ENCODE measurements at regions not wholly inside any gene's neighbourhood (a gene's known extent, or its start where the extent isn't known, plus 50 kb on each side); places are given as distances from the start of the nearest gene placed in this dataset.
"Not testable (repeated sequence)": the region's sequence is repeated elsewhere in the genome, so short reads cannot be mapped to it uniquely, and the experiment has no call there.

GRCh38 chr2:78260861-78261260 lies 738.7 kb upstream of the LRRTM4 start:
- no peaks in the 10 kb centered on the region for H3K36me3 ChIP-seq (ENCODE audit: control insufficient read depth in 1 of 2, insufficient read depth in 2 of 2, low read length in 2 of 2)
- no peak overlapping the region for H3K4me2 ChIP-seq (ENCODE audit: low read length)
- no peak overlapping the region for H3K9ac ChIP-seq (ENCODE audit: low read length)
- H3K79me2 ChIP-seq (ENCODE audit: control insufficient read depth, insufficient read depth, low read length, poor library complexity) = no peaks in the 10 kb centered on the region
- H2BK120ac ChIP-seq (ENCODE audit: insufficient read depth, low read length, poor library complexity) = no peak overlapping the region
- no peaks in the 10 kb centered on the region for H3K79me1 ChIP-seq (ENCODE audit: low read length)
- H4K12ac ChIP-seq (ENCODE audit: low read depth, low read length) = no peak overlapping the region
- H2BK5ac ChIP-seq (ENCODE audit: low read depth, low read length, poor library complexity) = no peak overlapping the region
- H3K9me3 ChIP-seq (ENCODE audit: insufficient read depth, low read depth, low read length) = no peaks in the 10 kb centered on the region
- H2BK12ac ChIP-seq (ENCODE audit: low read length) = no peak overlapping the region
- no peak overlapping the region for H3K23ac ChIP-seq (ENCODE audit: low read length)
- no peak overlapping the region for H3K27ac ChIP-seq (ENCODE audit: low read depth, low read length)
- H3K4ac ChIP-seq (ENCODE audit: low read depth, low read length) = no peak overlapping the region
- H3K27me3 ChIP-seq (ENCODE audit: insufficient read depth, low read length) = no peaks in the 10 kb centered on the region
- no peak overlapping the region for H3K4me3 ChIP-seq (ENCODE audit: low read depth, low read length)
- no peak overlapping the region for H3K18ac ChIP-seq (ENCODE audit: low read length)
- no peak overlapping the region for H4K8ac ChIP-seq (ENCODE audit: low read depth, low read length)
- H2AK5ac ChIP-seq (ENCODE audit: low read length) = no peak overlapping the region
- H2AFZ ChIP-seq (ENCODE audit: insufficient read depth, low read length, poor library complexity) = no peak overlapping the region
- H3K14ac ChIP-seq (ENCODE audit: low read length) = no peak overlapping the region
- no peak overlapping the region for H4K91ac ChIP-seq (ENCODE audit: low read depth, low read length)
- H3K4me1 ChIP-seq (ENCODE audit: control insufficient read depth in 1 of 2, insufficient read depth in 2 of 2, low read length in 2 of 2) = no peaks in the 10 kb centered on the region
- no CpG with 5 or more reads among the region's 2 CpGs for WGBS (ENCODE audit: extremely low coverage, insufficient coverage, insufficient read length)
- DNase-seq = no peak

GRCh38 chr2:78261454-78261853 lies 739.3 kb upstream of the LRRTM4 start:
- no peak overlapping the region for H3K27ac ChIP-seq (ENCODE audit: low read depth, low read length)
- H3K79me2 ChIP-seq (ENCODE audit: control insufficient read depth, insufficient read depth, low read length, poor library complexity) = no peaks in the 10 kb centered on the region
- no peaks in the 10 kb centered on the region for H3K79me1 ChIP-seq (ENCODE audit: low read length)
- H2AFZ ChIP-seq (ENCODE audit: insufficient read depth, low read length, poor library complexity) = no peak overlapping the region
- H3K9me3 ChIP-seq (ENCODE audit: insufficient read depth, low read depth, low read length) = no peaks in the 10 kb centered on the region
- H3K18ac ChIP-seq (ENCODE audit: low read length) = no peak overlapping the region
- no peak overlapping the region for H3K4me2 ChIP-seq (ENCODE audit: low read length)
- H3K4ac ChIP-seq (ENCODE audit: low read depth, low read length) = no peak overlapping the region
- H3K14ac ChIP-seq (ENCODE audit: low read length) = no peak overlapping the region
- no peak overlapping the region for H2BK120ac ChIP-seq (ENCODE audit: insufficient read depth, low read length, poor library complexity)
- H3K4me1 ChIP-seq (ENCODE audit: control insufficient read depth in 1 of 2, insufficient read depth in 2 of 2, low read length in 2 of 2) = no peaks in the 10 kb centered on the region
- H3K4me3 ChIP-seq (ENCODE audit: low read depth, low read length) = no peak overlapping the region
- no peak for DNase-seq
- H2AK5ac ChIP-seq (ENCODE audit: low read length) = no peak overlapping the region
- no peak overlapping the region for H2BK12ac ChIP-seq (ENCODE audit: low read length)
- no CpG with 5 or more reads among the region's 1 CpG for WGBS (ENCODE audit: extremely low coverage, insufficient coverage, insufficient read length)
- no peaks in the 10 kb centered on the region for H3K27me3 ChIP-seq (ENCODE audit: insufficient read depth, low read length)
- H3K23ac ChIP-seq (ENCODE audit: low read length) = no peak overlapping the region
- H2BK5ac ChIP-seq (ENCODE audit: low read depth, low read length, poor library complexity) = no peak overlapping the region
- H4K8ac ChIP-seq (ENCODE audit: low read depth, low read length) = no peak overlapping the region
- H3K9ac ChIP-seq (ENCODE audit: low read length) = no peak overlapping the region
- no peaks in the 10 kb centered on the region for H3K36me3 ChIP-seq (ENCODE audit: control insufficient read depth in 1 of 2, insufficient read depth in 2 of 2, low read length in 2 of 2)
- no peak overlapping the region for H4K12ac ChIP-seq (ENCODE audit: low read depth, low read length)
- H4K91ac ChIP-seq (ENCODE audit: low read depth, low read length) = no peak overlapping the region

GRCh38 chr2:78262089-78262488 lies 739.9 kb upstream of the LRRTM4 start:
- H4K91ac ChIP-seq (ENCODE audit: low read depth, low read length); H3K79me1 ChIP-seq (ENCODE audit: low read length); H3K4me3 ChIP-seq (ENCODE audit: low read depth, low read length); H3K18ac ChIP-seq (ENCODE audit: low read length); H3K27ac ChIP-seq (ENCODE audit: low read depth, low read length); H2AFZ ChIP-seq (ENCODE audit: insufficient read depth, low read length, poor library complexity); DNase-seq; H3K14ac ChIP-seq (ENCODE audit: low read length); H2BK120ac ChIP-seq (ENCODE audit: insufficient read depth, low read length, poor library complexity); H3K79me2 ChIP-seq (ENCODE audit: control insufficient read depth, insufficient read depth, low read length, poor library complexity); H2BK12ac ChIP-seq (ENCODE audit: low read length); H4K8ac ChIP-seq (ENCODE audit: low read depth, low read length); H3K4me2 ChIP-seq (ENCODE audit: low read length); H3K36me3 ChIP-seq (ENCODE audit: control insufficient read depth in 1 of 2, insufficient read depth in 2 of 2, low read length in 2 of 2); H3K9ac ChIP-seq (ENCODE audit: low read length); H4K12ac ChIP-seq (ENCODE audit: low read depth, low read length); H2AK5ac ChIP-seq (ENCODE audit: low read length); H3K4ac ChIP-seq (ENCODE audit: low read depth, low read length); H3K9me3 ChIP-seq (ENCODE audit: insufficient read depth, low read depth, low read length); H3K23ac ChIP-seq (ENCODE audit: low read length); H3K4me1 ChIP-seq (ENCODE audit: control insufficient read depth in 1 of 2, insufficient read depth in 2 of 2, low read length in 2 of 2); H3K27me3 ChIP-seq (ENCODE audit: insufficient read depth, low read length); H2BK5ac ChIP-seq (ENCODE audit: low read depth, low read length, poor library complexity): not testable (repeated sequence)
- WGBS (ENCODE audit: extremely low coverage, insufficient coverage, insufficient read length) = no CpG with 5 or more reads among the region's 10 CpGs

GRCh38 chr2:78262713-78263375 lies 740.7 kb upstream of the LRRTM4 start:
- Histone ChIP-seq H4K8ac (ENCODE audit: low read depth, low read length) (no peak overlapping the region), H3K14ac (ENCODE audit: low read length) (no peak overlapping the region), H3K4me1 (ENCODE audit: control insufficient read depth in 1 of 2, insufficient read depth in 2 of 2, low read length in 2 of 2) (no peaks in the 10 kb centered on the region), H2AFZ (ENCODE audit: insufficient read depth, low read length, poor library complexity) (no peak overlapping the region), H3K4me3 (ENCODE audit: low read depth, low read length) (no peak overlapping the region), H2AK5ac (ENCODE audit: low read length) (no peak overlapping the region), H3K79me2 (ENCODE audit: control insufficient read depth, insufficient read depth, low read length, poor library complexity) (no peaks in the 10 kb centered on the region), H3K9ac (ENCODE audit: low read length) (no peak overlapping the region), H2BK12ac (ENCODE audit: low read length) (no peak overlapping the region), H2BK120ac (ENCODE audit: insufficient read depth, low read length, poor library complexity) (no peak overlapping the region), H3K9me3 (ENCODE audit: insufficient read depth, low read depth, low read length) (no peaks in the 10 kb centered on the region), H3K4ac (ENCODE audit: low read depth, low read length) (no peak overlapping the region), H3K23ac (ENCODE audit: low read length) (no peak overlapping the region), H4K91ac (ENCODE audit: low read depth, low read length) (no peak overlapping the region), H3K27me3 (ENCODE audit: insufficient read depth, low read length) (no peaks in the 10 kb centered on the region), H3K79me1 (ENCODE audit: low read length) (no peaks in the 10 kb centered on the region), H3K4me2 (ENCODE audit: low read length) (no peak overlapping the region), H3K27ac (ENCODE audit: low read depth, low read length) (no peak overlapping the region), H3K36me3 (ENCODE audit: control insufficient read depth in 1 of 2, insufficient read depth in 2 of 2, low read length in 2 of 2) (no peaks in the 10 kb centered on the region), H4K12ac (ENCODE audit: low read depth, low read length) (no peak overlapping the region), H3K18ac (ENCODE audit: low read length) (no peak overlapping the region), H2BK5ac (ENCODE audit: low read depth, low read length, poor library complexity) (no peak overlapping the region)
- no peak for DNase-seq
- WGBS (ENCODE audit: extremely low coverage, insufficient coverage, insufficient read length) = no CpG with 5 or more reads among the region's 2 CpGs

Measured in trophoblast cell (in vitro differentiated cells and primary cell).